ENCODE measurements at regions not wholly inside any gene's neighbourhood (a gene's known extent, or its start where the extent isn't known, plus 50 kb on each side); places are given as distances from the start of the nearest gene placed in this dataset.

- H3K9me2 ChIP-seq (ENCODE audit: insufficient read depth, low read length), result no peaks in the 10 kb centered on the region
- no peaks in the 10 kb centered on the region for H3K36me3 ChIP-seq (ENCODE audit: insufficient read depth, low read length)
- H3K27me3 ChIP-seq (ENCODE audit: insufficient read depth, low read depth, low read length), result no peaks in the 10 kb centered on the region
- no peak overlapping the region for H3K4me2 ChIP-seq (ENCODE audit: low read length)
- H3F3A ChIP-seq (ENCODE audit: insufficient read depth, low read length, poor library complexity, severe bottlenecking), result no peaks in the 10 kb centered on the region
- H3K4me3 ChIP-seq (ENCODE audit: low read length), result no peak overlapping the region
- H3K79me2 ChIP-seq (replicated peaks; ENCODE audit: insufficient read depth, low read length), result no peaks in the 10 kb centered on the region
- H3K9me3 ChIP-seq (ENCODE audit: low read length), result peaks cover 5% of the 10 kb centered on the region
- no peaks in the 10 kb centered on the region for H4K20me1 ChIP-seq (ENCODE audit: insufficient read depth)
- no peak overlapping the region for H3K9ac ChIP-seq (ENCODE audit: low read length)
- H3K27ac ChIP-seq (ENCODE audit: low read length), result no peak overlapping the region
- TF ChIP-seq EP300 (conservative IDR thresholded peaks at IDR 0.05; ENCODE audit: poor library complexity, severe bottlenecking), result no peak
- no peak for TF ChIP-seq EZH2 (IDR thresholded peaks at IDR 0.05; ENCODE audit: borderline replicate concordance, insufficient read depth, low read length, poor library complexity, severe bottlenecking)
- no peak for TF ChIP-seq RAD21 (conservative IDR thresholded peaks at IDR 0.05)
- no peak for TF ChIP-seq POLR2AphosphoS5 (IDR thresholded peaks at IDR 0.05)
- no peak for TF ChIP-seq CTCF (IDR thresholded peaks at IDR 0.05; ENCODE audit: poor library complexity, severe bottlenecking)
- no peak for TF ChIP-seq MXI1 (conservative IDR thresholded peaks at IDR 0.05; ENCODE audit: poor library complexity, severe bottlenecking)
- no peak for TF ChIP-seq TAF1 (IDR thresholded peaks at IDR 0.05; ENCODE audit: low read depth)
- TF ChIP-seq REST (IDR thresholded peaks at IDR 0.05; ENCODE audit: borderline replicate concordance), result no peak
- no peak for TF ChIP-seq SMC3 (conservative IDR thresholded peaks at IDR 0.05; ENCODE audit: poor library complexity)
- no peak overlapping the region for H2AFZ ChIP-seq (ENCODE audit: low read depth, low read length)
Observed at GRCh38 chr14:71262441-71262840, 355.2 kb downstream of the PCNX1 start.

GRCh38 chr14:71264260-71264659 is 357.0 kb downstream of the PCNX1 start:
- Histone ChIP-seq H3K4me2 (ENCODE audit: low read length) (no peak overlapping the region), H3K4me3 (ENCODE audit: low read length) (no peak overlapping the region), H3K27me3 (ENCODE audit: insufficient read depth, low read depth, low read length) (no peaks in the 10 kb centered on the region), H3K9me3 (ENCODE audit: low read length) (peaks cover 4% of the 10 kb centered on the region), H3K9me2 (ENCODE audit: insufficient read depth, low read length) (no peaks in the 10 kb centered on the region), H2AFZ (ENCODE audit: low read depth, low read length) (no peak overlapping the region), H4K20me1 (ENCODE audit: insufficient read depth) (no peaks in the 10 kb centered on the region), H3K36me3 (ENCODE audit: insufficient read depth, low read length) (no peaks in the 10 kb centered on the region), H3K27ac (ENCODE audit: low read length) (no peak overlapping the region), H3F3A (ENCODE audit: insufficient read depth, low read length, poor library complexity, severe bottlenecking) (no peaks in the 10 kb centered on the region), H3K9ac (ENCODE audit: low read length) (no peak overlapping the region), H3K79me2 (replicated peaks; ENCODE audit: insufficient read depth, low read length) (no peaks in the 10 kb centered on the region)
- TF ChIP-seq SMC3 (conservative IDR thresholded peaks at IDR 0.05; ENCODE audit: poor library complexity) (no peak), TAF1 (IDR thresholded peaks at IDR 0.05; ENCODE audit: low read depth) (no peak), REST (IDR thresholded peaks at IDR 0.05; ENCODE audit: borderline replicate concordance) (no peak), CTCF (IDR thresholded peaks at IDR 0.05; ENCODE audit: poor library complexity, severe bottlenecking) (no peak), MXI1 (conservative IDR thresholded peaks at IDR 0.05; ENCODE audit: poor library complexity, severe bottlenecking) (no peak), EP300 (conservative IDR thresholded peaks at IDR 0.05; ENCODE audit: poor library complexity, severe bottlenecking) (no peak), POLR2AphosphoS5 (IDR thresholded peaks at IDR 0.05) (no peak), EZH2 (IDR thresholded peaks at IDR 0.05; ENCODE audit: borderline replicate concordance, insufficient read depth, low read length, poor library complexity, severe bottlenecking) (no peak)
